Trophoblast cell (in vitro differentiated cells and primary cell): ENCODE measurements at regions not wholly inside any gene's neighbourhood (a gene's known extent, or its start where the extent isn't known, plus 50 kb on each side); places are given as distances from the start of the nearest gene placed in this dataset.

ENCODE experiments used
- DNase-seq, 2 donors: peaks; one replicate each; pipeline ENCODE4 v3.0.0-alpha.2; 2016
- H2AFZ ChIP-seq: 2 replicates; pipeline ENCODE4 v1.6.1; 2013; ENCODE audit warnings: low read length, moderate library complexity, mild to moderate bottlenecking; ENCODE audit not compliant: insufficient read depth, poor library complexity
- H2AK5ac ChIP-seq: 2 replicates; pipeline ENCODE4 v1.6.1; 2013; ENCODE audit warnings: mild to moderate bottlenecking, low read length
- H2BK120ac ChIP-seq: 2 replicates; pipeline ENCODE4 v1.6.1; 2013; ENCODE audit warnings: low read length, mild to moderate bottlenecking, moderate library complexity; ENCODE audit not compliant: insufficient read depth, poor library complexity
- H2BK12ac ChIP-seq: 2 replicates; pipeline ENCODE4 v1.6.1; 2013; ENCODE audit warnings: mild to moderate bottlenecking, low read length, moderate library complexity
- H2BK5ac ChIP-seq: 2 replicates; pipeline ENCODE4 v1.6.1; 2013; ENCODE audit warnings: low read length, low read depth, moderate library complexity, mild to moderate bottlenecking; ENCODE audit not compliant: poor library complexity
- H3K14ac ChIP-seq: 2 replicates; pipeline ENCODE4 v1.6.1; 2013; ENCODE audit warnings: mild to moderate bottlenecking, low read length
- H3K18ac ChIP-seq: 2 replicates; pipeline ENCODE4 v1.6.1; 2013; ENCODE audit warnings: mild to moderate bottlenecking, low read length
- H3K23ac ChIP-seq: 2 replicates; pipeline ENCODE4 v1.6.1; 2013; ENCODE audit warnings: low read length
- H3K27ac ChIP-seq: 2 replicates; pipeline ENCODE4 v1.5.1; 2013; ENCODE audit warnings: low read depth, mild to moderate bottlenecking, inconsistent platforms, low read length, moderate library complexity
- H3K27me3 ChIP-seq: 2 replicates; pipeline ENCODE4 v1.6.1; 2013; ENCODE audit warnings: inconsistent platforms, mild to moderate bottlenecking, low read length, moderate library complexity; ENCODE audit not compliant: insufficient read depth
- H3K36me3 ChIP-seq, 2 experiments: 1 replicate in 1 of 2; 2 replicates in 1 of 2; pipeline ENCODE4 v1.6.1; 2013; ENCODE audit warnings: low read length in 2 of 2, mild to moderate bottlenecking in 2 of 2, moderate library complexity in 1 of 2; ENCODE audit not compliant: insufficient read depth in 2 of 2, control insufficient read depth in 1 of 2
- H3K4ac ChIP-seq: 2 replicates; pipeline ENCODE4 v1.6.1; 2013; ENCODE audit warnings: low read depth, mild to moderate bottlenecking, low read length, moderate library complexity
- H3K4me1 ChIP-seq, 2 experiments: 1 replicate in 1 of 2; 2 replicates in 1 of 2; pipeline ENCODE4 v1.6.1; 2013; ENCODE audit warnings: low read length in 2 of 2, mild to moderate bottlenecking in 2 of 2, moderate library complexity in 1 of 2; ENCODE audit not compliant: insufficient read depth in 2 of 2, control insufficient read depth in 1 of 2
- H3K4me2 ChIP-seq: 2 replicates; pipeline ENCODE4 v1.6.1; 2013; ENCODE audit warnings: inconsistent platforms, mild to moderate bottlenecking, low read length, moderate library complexity
- H3K4me3 ChIP-seq: 2 replicates; pipeline ENCODE4 v1.5.1; 2013; ENCODE audit warnings: mild to moderate bottlenecking, low read depth, low read length, inconsistent platforms
- H3K79me1 ChIP-seq: one replicate; pipeline ENCODE4 v1.6.1; 2013; ENCODE audit warnings: low read length
- H3K79me2 ChIP-seq: 2 replicates; pipeline ENCODE4 v1.6.1; 2013; ENCODE audit warnings: low read length, mild to moderate bottlenecking; ENCODE audit not compliant: control insufficient read depth, insufficient read depth, poor library complexity
- H3K9ac ChIP-seq: 2 replicates; pipeline ENCODE4 v1.6.1; 2013; ENCODE audit warnings: mild to moderate bottlenecking, low read length
- H3K9me3 ChIP-seq: 2 replicates; pipeline ENCODE4 v1.6.1; 2013; ENCODE audit warnings: low read depth, mild to moderate bottlenecking, control low read depth, inconsistent platforms, low read length; ENCODE audit not compliant: insufficient read depth
- H4K12ac ChIP-seq: 2 replicates; pipeline ENCODE4 v1.6.1; 2013; ENCODE audit warnings: low read depth, mild to moderate bottlenecking, low read length, moderate library complexity
- H4K8ac ChIP-seq: 2 replicates; pipeline ENCODE4 v1.6.1; 2013; ENCODE audit warnings: low read depth, mild to moderate bottlenecking, low read length, moderate library complexity
- H4K91ac ChIP-seq: one replicate; pipeline ENCODE4 v1.6.1; 2013; ENCODE audit warnings: low read depth, mild to moderate bottlenecking, low read length, moderate library complexity
- WGBS: extraction: QIAGEN DNeasy Blood & Tissue Kit; methylation state at CpG from one replicate; pipeline ENCODE4 v1.1.7; 2013; ENCODE audit warnings: missing lambda C conversion rate; ENCODE audit not compliant: insufficient read length, insufficient coverage; ENCODE audit errors: extremely low coverage; 5-methylcytosine and 5-hydroxymethylcytosine counted together

DNA sequence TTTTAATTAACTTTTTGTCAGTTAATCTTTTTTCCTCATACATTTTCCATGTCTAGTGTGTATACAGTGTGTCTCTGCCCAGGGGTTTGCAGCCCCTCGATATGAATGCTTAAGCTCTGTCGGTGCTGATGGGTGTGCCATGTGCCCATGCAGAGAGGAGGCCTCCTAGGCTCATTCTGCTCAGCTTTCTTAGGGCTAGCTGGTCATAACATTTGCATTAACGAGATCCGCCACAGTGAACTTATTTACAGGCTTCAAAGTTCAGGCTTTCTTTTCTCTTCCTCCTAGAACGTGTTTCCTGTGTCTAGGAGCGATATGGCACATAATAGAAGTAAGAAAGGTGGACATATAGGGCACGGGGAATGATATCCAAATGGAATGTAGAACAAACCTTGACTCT is 783.3 kb downstream of the PLCL1 start:
- H3K27ac ChIP-seq, result no peak overlapping the region
- no peak overlapping the region for H2BK5ac ChIP-seq
- H3K4me2 ChIP-seq, result no peak overlapping the region
- H4K12ac ChIP-seq, result no peak overlapping the region
- no peak for DNase-seq
- H3K14ac ChIP-seq, result no peak overlapping the region
- H3K9me3 ChIP-seq, result no peaks in the 10 kb centered on the region
- H4K8ac ChIP-seq, result no peak overlapping the region
- H3K79me2 ChIP-seq, result no peaks in the 10 kb centered on the region
- H3K18ac ChIP-seq, result no peak overlapping the region
- no peak overlapping the region for H3K9ac ChIP-seq
- H3K4me1 ChIP-seq, result no peaks in the 10 kb centered on the region
- no peak overlapping the region for H3K4ac ChIP-seq
- no peak overlapping the region for H2AFZ ChIP-seq
- H3K4me3 ChIP-seq, result no peak overlapping the region
- H2BK120ac ChIP-seq, result no peak overlapping the region
- H4K91ac ChIP-seq, result no peak overlapping the region
- H3K79me1 ChIP-seq, result no peaks in the 10 kb centered on the region
- H3K36me3 ChIP-seq, result no peaks in the 10 kb centered on the region
- WGBS, result no CpG with 5 or more reads among the region's 7 CpGs
- no peak overlapping the region for H2AK5ac ChIP-seq
- H3K27me3 ChIP-seq, result no peaks in the 10 kb centered on the region
- no peak overlapping the region for H3K23ac ChIP-seq
- no peak overlapping the region for H2BK12ac ChIP-seq

DNA sequence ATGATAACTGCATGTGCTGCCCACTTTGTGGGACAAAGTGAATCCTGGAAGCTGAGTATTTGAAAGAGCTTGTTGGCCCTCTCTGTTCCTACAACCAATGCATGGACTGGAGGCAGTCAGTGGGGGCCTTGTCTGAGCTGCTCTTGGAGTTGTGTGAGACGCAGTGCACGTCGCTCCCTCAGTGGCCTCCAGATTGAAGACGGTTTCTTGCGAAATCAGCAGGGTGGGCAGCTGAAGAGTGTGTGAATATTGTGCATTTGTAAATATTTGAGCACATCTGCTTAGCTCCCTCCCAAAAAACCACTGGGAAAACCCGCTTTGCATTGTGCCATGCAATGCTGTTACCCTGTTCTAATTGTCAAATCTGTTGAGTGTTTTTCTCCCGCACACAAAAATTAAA is 782.8 kb downstream of the PLCL1 start:
- Histone ChIP-seq H3K4me1 (no peaks in the 10 kb centered on the region), H3K4me3 (no peak overlapping the region), H3K79me2 (no peaks in the 10 kb centered on the region), H2BK120ac (no peak overlapping the region), H3K23ac (no peak overlapping the region), H2BK5ac (no peak overlapping the region), H2BK12ac (no peak overlapping the region), H3K9ac (no peak overlapping the region), H4K91ac (no peak overlapping the region), H3K4me2 (no peak overlapping the region), H3K36me3 (no peaks in the 10 kb centered on the region), H2AK5ac (no peak overlapping the region), H2AFZ (no peak overlapping the region), H3K9me3 (no peaks in the 10 kb centered on the region), H3K14ac (no peak overlapping the region), H4K12ac (no peak overlapping the region), H4K8ac (no peak overlapping the region), H3K27me3 (no peaks in the 10 kb centered on the region), H3K4ac (no peak overlapping the region), H3K79me1 (no peaks in the 10 kb centered on the region), H3K18ac (no peak overlapping the region), H3K27ac (no peak overlapping the region)
- no peak for DNase-seq
- no CpG with 5 or more reads among the region's 7 CpGs for WGBS

GRCh38 chr2:198571393-198571792 is 767.0 kb downstream of the PLCL1 start:
- Histone ChIP-seq H3K36me3 (no peaks in the 10 kb centered on the region), H3K4ac (no peak overlapping the region), H3K9ac (no peak overlapping the region), H3K4me3 (no peak overlapping the region), H2BK120ac (no peak overlapping the region), H3K79me1 (no peaks in the 10 kb centered on the region), H3K18ac (no peak overlapping the region), H2BK5ac (no peak overlapping the region), H3K14ac (no peak overlapping the region), H3K27ac (no peak overlapping the region), H4K12ac (no peak overlapping the region), H2AFZ (no peak overlapping the region), H4K8ac (no peak overlapping the region), H3K4me2 (no peak overlapping the region), H2AK5ac (no peak overlapping the region), H3K9me3 (no peaks in the 10 kb centered on the region), H3K27me3 (no peaks in the 10 kb centered on the region), H4K91ac (no peak overlapping the region), H2BK12ac (no peak overlapping the region), H3K23ac (no peak overlapping the region), H3K79me2 (no peaks in the 10 kb centered on the region), H3K4me1 (no peaks in the 10 kb centered on the region)
- DNase-seq, result no peak
- WGBS, result no CpG with 5 or more reads among the region's 4 CpGs

GRCh38 chr2:198558176-198558575 is 753.8 kb downstream of the PLCL1 start:
- H3K36me3 ChIP-seq, result no peaks in the 10 kb centered on the region
- H3K4me3 ChIP-seq, result no peak overlapping the region
- H3K27ac ChIP-seq, result no peak overlapping the region
- no CpG with 5 or more reads among the region's 2 CpGs for WGBS
- H3K18ac ChIP-seq, result no peak overlapping the region
- H2BK5ac ChIP-seq, result no peak overlapping the region
- H2AK5ac ChIP-seq, result no peak overlapping the region
- H4K8ac ChIP-seq, result no peak overlapping the region
- H3K23ac ChIP-seq, result no peak overlapping the region
- no peak for DNase-seq
- no peak overlapping the region for H3K4ac ChIP-seq
- no peak overlapping the region for H4K12ac ChIP-seq
- H3K14ac ChIP-seq, result no peak overlapping the region
- H3K4me1 ChIP-seq, result no peaks in the 10 kb centered on the region
- H2AFZ ChIP-seq, result no peak overlapping the region
- no peaks in the 10 kb centered on the region for H3K79me1 ChIP-seq
- no peaks in the 10 kb centered on the region for H3K9me3 ChIP-seq
- no peaks in the 10 kb centered on the region for H3K79me2 ChIP-seq
- no peak overlapping the region for H4K91ac ChIP-seq
- H2BK120ac ChIP-seq, result no peak overlapping the region
- H3K4me2 ChIP-seq, result no peak overlapping the region
- H3K9ac ChIP-seq, result no peak overlapping the region
- no peak overlapping the region for H2BK12ac ChIP-seq
- H3K27me3 ChIP-seq, result no peaks in the 10 kb centered on the region
